H1 (cell line): ENCODE measurements at regions not wholly inside any gene's neighbourhood (a gene's known extent, or its start where the extent isn't known, plus 50 kb on each side); places are given as distances from the start of the nearest gene placed in this dataset.
A peak's percentile ranks its signal among the peaks of the same experiment; 100 is the strongest.

Experiments
- CTCF ChIA-PET: fragments of 300-600 bp; sonication (Branson Sonifier 250); formaldehyde crosslinking; loops from one replicate; lab custom pipeline; 2021; ENCODE audit not compliant: partially characterized antibody; lab: Charles Lee
- POLR2A ChIA-PET: fragments of 300-600 bp; sonication (Branson Sonifier 250); formaldehyde crosslinking; loops from one replicate; lab custom pipeline; 2021; ENCODE audit warnings: inconsistent platforms; ENCODE audit not compliant: partially characterized antibody; lab: Charles Lee
- DNase-seq, 2 experiments: peaks; one replicate each; pipeline versions ENCODE4 v3.0.0 to v3.0.0-alpha.2; 2010 to 2022; ENCODE audit warnings: low spot score in 2 of 2, low read depth in 1 of 2, mixed read lengths in 1 of 2
- FAIRE-seq: peaks from 2 replicates; lab custom pipeline; 2011; peaks lifted over from hg19 to GRCh38; lab: Jason Lieb, UNC
- H2AFZ ChIP-seq: 2 replicates; pipeline ENCODE4 v1.8.1; 2012; ENCODE audit warnings: low read length, inconsistent platforms
- H2AK5ac ChIP-seq: 2 replicates; pipeline ENCODE4 v1.6.1; 2013; ENCODE audit warnings: low read depth, low read length
- H2BK120ac ChIP-seq: replicated peaks from 2 replicates; pipeline ENCODE3; 2013; ENCODE audit warnings: low read depth, low read length, inconsistent platforms
- H2BK12ac ChIP-seq: 2 replicates; pipeline ENCODE4 v1.6.1; 2013; ENCODE audit warnings: low read depth, low read length
- H2BK15ac ChIP-seq: 2 replicates; pipeline ENCODE4 v1.6.1; 2013; ENCODE audit warnings: low read length
- H2BK20ac ChIP-seq: 2 replicates; pipeline ENCODE4 v1.6.1; 2013; ENCODE audit warnings: low read length
- H2BK5ac ChIP-seq: 2 replicates; pipeline ENCODE4 v1.6.1; 2013; ENCODE audit warnings: low read depth, low read length
- H3K14ac ChIP-seq: 2 replicates; pipeline ENCODE4 v1.6.1; 2013; ENCODE audit warnings: inconsistent platforms; ENCODE audit not compliant: insufficient read length
- H3K18ac ChIP-seq: 2 replicates; pipeline ENCODE4 v1.6.1; 2013; ENCODE audit warnings: low read length; ENCODE audit errors: extremely low read depth
- H3K23ac ChIP-seq: 2 replicates; pipeline ENCODE4 v1.6.1; 2013; ENCODE audit warnings: inconsistent platforms; ENCODE audit not compliant: insufficient read length
- H3K23me2 ChIP-seq: 2 replicates; pipeline ENCODE4 v1.6.1; 2013; ENCODE audit warnings: low read depth, low read length
- H3K27ac ChIP-seq: 2 replicates; pipeline ENCODE4 v1.6.1; 2011; ENCODE audit warnings: low read depth, low read length, inconsistent platforms
- H3K27me3 ChIP-seq, 4 experiments: replicated peaks in 1 of 4; 1 replicate in 1 of 4; 2 replicates in 3 of 4; pipeline versions ENCODE4 v1.6.1 to v1.8.1; 2011 to 2013; ENCODE audit warnings: low read length in 3 of 4, mild to moderate bottlenecking in 3 of 4, inconsistent platforms in 2 of 4, mixed read lengths in 2 of 4, moderate library complexity in 1 of 4; ENCODE audit not compliant: control insufficient read depth in 3 of 4, insufficient read depth in 3 of 4; ENCODE audit errors: extremely low read depth in 1 of 4
- H3K36me3 ChIP-seq, 4 experiments: 2 replicates each; pipeline versions ENCODE4 v1.6.1 to v1.8.1; 2011 to 2013; ENCODE audit warnings: mild to moderate bottlenecking in 4 of 4, low read length in 3 of 4, moderate library complexity in 2 of 4, control low read depth in 1 of 4, inconsistent platforms in 1 of 4; ENCODE audit not compliant: insufficient read depth in 4 of 4, control insufficient read depth in 2 of 4
- H3K4ac ChIP-seq: replicated peaks from 2 replicates; pipeline ENCODE3; 2013; ENCODE audit warnings: low read length, low read depth, mixed read lengths, inconsistent platforms; ENCODE audit not compliant: insufficient read length
- H3K4me1 ChIP-seq, 4 experiments: replicated peaks in 1 of 4; 1 replicate in 1 of 4; 2 replicates in 3 of 4; pipeline versions ENCODE4 v1.6.1 to v1.8.1; 2011 to 2013; ENCODE audit warnings: low read length in 3 of 4, inconsistent platforms in 2 of 4, mixed read lengths in 1 of 4; ENCODE audit not compliant: insufficient read depth in 4 of 4, control insufficient read depth in 3 of 4
- H3K4me2 ChIP-seq, 2 experiments: 2 replicates each; pipeline versions ENCODE4 v1.6.1 to v1.8.1; 2011 to 2013; ENCODE audit warnings: low read depth in 2 of 2, low read length in 2 of 2, control low read depth in 1 of 2, inconsistent platforms in 1 of 2, mild to moderate bottlenecking in 1 of 2; ENCODE audit not compliant: insufficient read depth in 1 of 2
- H3K4me3 ChIP-seq, 4 experiments: fragments of 200-600, 300-600 bp in 1 of 4; sonication (generic), shearing (Covaris generic), sonication (Bioruptor Twin) in 1 of 4; 2 replicates each; pipeline versions ENCODE4 v1.5.1 to v1.8.1; 2011 to 2016; ENCODE audit warnings: low read length in 4 of 4, low read depth in 3 of 4, control low read depth in 2 of 4, inconsistent platforms in 2 of 4, mild to moderate bottlenecking in 2 of 4, mixed read lengths in 1 of 4, moderate library complexity in 1 of 4; ENCODE audit not compliant: insufficient read depth in 2 of 4; ENCODE audit errors: extremely low read depth in 1 of 4
- H3K56ac ChIP-seq: replicated peaks from 2 replicates; pipeline ENCODE3; 2013; ENCODE audit warnings: low read depth, mild to moderate bottlenecking, mixed read lengths, low read length, inconsistent platforms; ENCODE audit not compliant: insufficient read length
- H3K79me1 ChIP-seq: 2 replicates; pipeline ENCODE4 v1.6.1; 2013; ENCODE audit warnings: low read depth, low read length, control low read depth
- H3K79me2 ChIP-seq, 2 experiments: 2 replicates each; pipeline versions ENCODE4 v1.6.1 to v1.8.1; 2012 to 2013; ENCODE audit warnings: low read length in 2 of 2, mild to moderate bottlenecking in 2 of 2, inconsistent platforms in 1 of 2; ENCODE audit not compliant: insufficient read depth in 2 of 2, control insufficient read depth in 1 of 2
- H3K9ac ChIP-seq, 4 experiments: replicated peaks in 1 of 4; 1 replicate in 1 of 4; 2 replicates in 3 of 4; pipeline versions ENCODE4 v1.6.1 to v1.8.1; 2011 to 2013; ENCODE audit warnings: low read depth in 3 of 4, low read length in 3 of 4, control low read depth in 2 of 4, mild to moderate bottlenecking in 2 of 4, moderate library complexity in 2 of 4, inconsistent platforms in 1 of 4; ENCODE audit errors: extremely low read depth in 1 of 4
- H3K9me3 ChIP-seq, 2 experiments: 2 replicates each; pipeline versions ENCODE4 v1.6.1 to v1.8.1; 2012 to 2013; ENCODE audit warnings: mild to moderate bottlenecking in 2 of 2, moderate library complexity in 2 of 2, control low read depth in 1 of 2, inconsistent platforms in 1 of 2, low read depth in 1 of 2, low read length in 1 of 2, mixed read lengths in 1 of 2; ENCODE audit not compliant: insufficient read depth in 2 of 2
- H4K20me1 ChIP-seq, 2 experiments: replicated peaks in 1 of 2; 2 replicates each; pipeline versions ENCODE3 to v1.8.1; 2011 to 2013; ENCODE audit warnings: inconsistent platforms in 2 of 2, low read length in 2 of 2, mild to moderate bottlenecking in 1 of 2; ENCODE audit not compliant: insufficient read depth in 2 of 2, control insufficient read depth in 1 of 2
- H4K5ac ChIP-seq: 2 replicates; pipeline ENCODE4 v1.6.1; 2013; ENCODE audit warnings: low read length, low read depth, mixed read lengths, inconsistent platforms; ENCODE audit not compliant: insufficient read length
- H4K8ac ChIP-seq: 2 replicates; pipeline ENCODE4 v1.8.0; 2013; ENCODE audit warnings: mild to moderate bottlenecking, moderate library complexity, low read length, inconsistent platforms; ENCODE audit not compliant: insufficient read depth; ENCODE audit errors: extremely low read depth
- H4K91ac ChIP-seq: replicated peaks from 2 replicates; pipeline ENCODE3; 2013; ENCODE audit warnings: low read length, mixed read lengths, inconsistent platforms; ENCODE audit not compliant: insufficient read length
- EGR1 ChIP-seq: IDR thresholded peaks from 2 replicates; pipeline ENCODE4 v1.6.1; 2011; ENCODE audit warnings: low read depth, low read length, borderline replicate concordance
- FOSL1 ChIP-seq: IDR thresholded peaks from 2 replicates; pipeline ENCODE4 v1.6.1; 2011; ENCODE audit warnings: mild to moderate bottlenecking, low read depth, low read length, moderate library complexity; ENCODE audit not compliant: insufficient read depth
- KDM1A ChIP-seq: fragments of 200-600, 300-600 bp; sonication (generic); IDR thresholded peaks from 2 replicates; pipeline ENCODE4 v1.7.1; 2016; ENCODE audit warnings: mild to moderate bottlenecking, low read length, borderline replicate concordance
- WGBS, 2 experiments: shearing (Covaris generic) in 1 of 2; methylation state at CpG; one replicate each; pipeline versions ENCODE4 v1.1.6 to v1.1.7; 2013 to 2015; ENCODE audit warnings: low lambda C conversion rate in 2 of 2, mixed read lengths in 2 of 2, inconsistent platforms in 1 of 2, low coverage in 1 of 2, missing lambda C conversion rate in 1 of 2; ENCODE audit not compliant: insufficient replicate concordance in 2 of 2, insufficient coverage in 1 of 2, insufficient read length in 1 of 2; ENCODE audit errors: extremely low coverage in 1 of 2, missing lambda C conversion rate in 1 of 2; 5-methylcytosine and 5-hydroxymethylcytosine counted together
- TF ChIP-seq, protein P1 (sequence below): IDR thresholded peaks from 2 replicates; pipeline ENCODE4 v1.6.1; 2012; ENCODE audit warnings: inconsistent platforms

DNA sequence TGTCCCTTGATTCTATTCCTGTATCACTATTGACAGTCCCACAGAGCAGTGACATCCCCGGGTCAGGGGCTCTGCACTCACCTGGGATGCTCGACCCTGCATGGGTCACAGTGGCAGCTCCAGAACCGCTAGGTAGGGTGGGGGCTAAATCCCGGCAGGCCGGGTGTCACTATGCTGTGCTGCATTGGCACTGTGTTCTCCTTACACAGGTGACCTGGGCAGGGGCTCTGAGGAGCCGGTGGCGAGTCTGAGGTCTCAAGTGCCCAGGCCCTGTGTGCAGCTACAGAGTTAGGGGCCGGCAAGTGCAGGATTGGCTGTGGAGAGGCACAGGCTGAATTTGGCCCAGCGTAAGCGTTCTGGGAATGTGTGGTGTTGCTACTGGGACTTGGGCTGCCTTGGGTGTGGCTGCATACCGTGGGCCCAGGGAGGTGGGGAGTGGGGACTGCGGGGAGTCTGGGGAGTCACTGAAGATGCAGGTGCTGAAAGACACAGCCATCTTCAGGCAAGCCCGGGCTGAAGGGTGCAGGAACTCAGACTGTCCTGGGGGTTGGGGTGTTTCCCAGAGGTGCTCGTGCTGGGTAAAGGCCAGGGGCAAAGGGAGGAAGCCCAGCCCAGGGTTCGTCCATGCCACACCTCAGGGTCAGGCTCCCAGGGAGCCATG lies 102.6 kb upstream of the PRR20G start:
- Histone ChIP-seq H3K79me1 (no peaks in the 10 kb centered on the region), H4K91ac (peak overlapping the region; percentile 59), H3K14ac (no peak overlapping the region), H3K4ac (no peak overlapping the region), H3K23me2 (no peaks in the 10 kb centered on the region), H4K20me1 (no peaks in the 10 kb centered on the region), H3K4me2 (no peak overlapping the region), H4K8ac (no peak overlapping the region), H3K9ac (no peak overlapping the region), H3K27me3 (no peaks in the 10 kb centered on the region; a peak in 1 of 7 replicates), H2BK15ac (no peak overlapping the region), H3K56ac (no peak overlapping the region), H2BK12ac (no peak overlapping the region), H3K23ac (no peak overlapping the region), H2BK120ac (no peak overlapping the region), H2BK20ac (no peak overlapping the region), H4K5ac (no peak overlapping the region), H2BK5ac (no peak overlapping the region), H3K27ac (no peak overlapping the region), H3K4me1 (peaks cover 0 to 7% (median 2%) of the 10 kb centered on the region in 4 experiments; a peak in 5 of 7 replicates), H3K4me3 (no peak overlapping the region), H2AK5ac (no peak overlapping the region), H3K9me3 (no peaks in the 10 kb centered on the region), H3K79me2 (no peaks in the 10 kb centered on the region), H2AFZ (no peak overlapping the region), H3K36me3 (no peaks in the 10 kb centered on the region), H3K18ac (no peak overlapping the region; the same call in 1 of the 2 replicates)
- POLR2A ChIA-PET, result interaction anchor here (0.7 kb wide), 1 partner anchor 14 kb away, joined by 3 read pairs; no protein-coding TSS in a partner anchor
- CTCF ChIA-PET, result interaction anchor here (0.8 to 6.7 kb wide), 4 partner anchors 12 to 65 kb away, joined by 4 to 43 read pairs (median 8); no protein-coding TSS in a partner anchor
- 82% methylated on average over 15 of the region's 15 CpGs; no CpG with 5 or more reads in 1 of the 2 experiments for WGBS, 2 experiments
- DNase-seq (no peak), FAIRE-seq (no peak)
- TF ChIP-seq FOSL1, result no peak
- TF ChIP-seq, protein P1, sequence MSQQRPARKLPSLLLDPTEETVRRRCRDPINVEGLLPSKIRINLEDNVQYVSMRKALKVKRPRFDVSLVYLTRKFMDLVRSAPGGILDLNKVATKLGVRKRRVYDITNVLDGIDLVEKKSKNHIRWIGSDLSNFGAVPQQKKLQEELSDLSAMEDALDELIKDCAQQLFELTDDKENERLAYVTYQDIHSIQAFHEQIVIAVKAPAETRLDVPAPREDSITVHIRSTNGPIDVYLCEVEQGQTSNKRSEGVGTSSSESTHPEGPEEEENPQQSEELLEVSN, result no peak
- TF ChIP-seq EGR1, result no peak
- TF ChIP-seq KDM1A, result no peak
